GM18505 (cell line): ENCODE measurements at regions not wholly inside any gene's neighbourhood (a gene's known extent, or its start where the extent isn't known, plus 50 kb on each side); places are given as distances from the start of the nearest gene placed in this dataset.

ENCODE experiments used
- ATAC-seq: cut with Tn5 transposase; IDR thresholded peaks from one replicate; pipeline ENCODE4 v1.9.1; 2021; ENCODE audit not compliant: unreplicated experiment
- POLR2A ChIP-seq: IDR thresholded peaks from 4 replicates; pipeline ENCODE4 v1.6.1; 2011; ENCODE audit warnings: borderline replicate concordance; ENCODE audit not compliant: insufficient read depth, insufficient read length; ENCODE audit errors: extremely low read depth

DNA sequence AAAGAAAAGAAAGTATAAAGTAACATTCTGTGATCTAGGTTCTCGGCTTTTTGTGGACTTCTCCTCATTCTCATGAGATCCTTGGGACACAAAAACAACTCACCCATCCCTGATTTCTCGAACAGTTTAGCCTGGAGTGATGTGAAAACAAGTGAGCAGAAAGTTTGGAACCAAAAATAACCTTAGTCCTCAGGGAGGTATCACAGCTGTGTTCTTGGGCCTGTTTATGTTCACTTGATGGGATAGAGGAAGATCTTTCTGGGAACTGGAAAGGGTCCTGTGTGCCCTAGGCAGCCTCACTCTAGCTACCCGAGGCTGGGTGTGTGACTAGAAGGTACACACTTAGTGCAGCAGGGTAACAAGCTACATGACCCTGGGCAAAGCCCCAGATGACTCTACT is 308.8 kb upstream of the PDZRN3 start:
- no peak for TF ChIP-seq POLR2A
- ATAC-seq = no peak

DNA sequence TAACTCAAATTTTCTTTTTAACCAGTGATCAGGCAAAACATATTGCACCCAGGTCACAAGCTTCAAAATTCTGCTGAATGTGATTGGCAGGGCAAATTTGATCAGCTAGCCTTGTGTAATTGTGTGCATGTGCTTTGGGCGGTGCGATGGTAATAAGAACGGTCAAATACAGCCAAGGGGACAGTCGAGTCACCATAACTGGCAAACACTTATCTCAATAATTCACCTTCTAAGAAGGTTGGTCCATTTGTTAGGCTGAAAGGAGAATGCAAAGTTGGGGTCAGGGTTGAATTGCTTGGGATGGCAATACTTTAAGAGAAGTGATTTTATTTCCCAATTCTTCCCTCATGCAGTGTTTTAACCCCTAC is 302.4 kb upstream of the PDZRN3 start:
- no peak for TF ChIP-seq POLR2A
- ATAC-seq = no peak

DNA sequence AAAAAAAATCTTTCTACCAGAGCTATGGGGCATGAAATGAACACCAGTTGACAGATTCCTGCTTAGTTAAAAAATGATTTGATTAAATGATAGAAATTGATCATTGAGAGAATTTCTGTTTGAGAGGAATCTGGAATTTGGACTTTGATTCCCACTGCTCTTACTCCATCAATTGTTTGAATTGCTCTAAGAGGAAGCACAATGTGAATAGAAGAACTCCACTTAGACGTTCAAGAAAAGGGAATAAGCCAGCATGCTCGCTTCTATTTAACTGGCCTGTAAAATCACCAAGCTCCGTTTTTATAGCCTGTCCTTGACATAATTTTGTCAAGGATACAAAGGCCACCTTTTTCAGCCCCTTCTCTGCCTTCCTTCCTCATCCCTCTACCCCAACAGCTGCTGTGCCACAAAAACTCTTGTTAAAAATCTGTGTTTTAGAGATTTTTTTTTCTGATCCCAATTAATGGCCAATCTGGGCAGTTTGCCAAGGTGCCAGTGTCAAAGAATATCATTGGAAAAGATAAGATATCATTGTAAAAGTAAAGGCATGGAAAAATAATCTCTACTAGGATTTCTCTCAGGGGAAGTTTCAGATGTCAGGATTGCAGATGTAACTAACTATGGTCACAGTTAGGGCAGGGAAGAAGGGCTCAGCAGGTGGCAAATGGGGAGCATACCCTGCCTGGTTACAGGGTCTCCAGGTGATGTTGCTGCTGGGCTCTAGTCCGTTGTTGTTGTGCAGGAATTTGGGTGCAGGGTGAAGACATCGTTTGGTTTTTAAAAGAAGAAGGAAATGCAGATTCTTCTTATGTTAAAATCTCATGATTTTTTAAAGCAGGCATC is 301.8 kb upstream of the PDZRN3 start:
- TF ChIP-seq POLR2A = no peak
- no peak for ATAC-seq

DNA sequence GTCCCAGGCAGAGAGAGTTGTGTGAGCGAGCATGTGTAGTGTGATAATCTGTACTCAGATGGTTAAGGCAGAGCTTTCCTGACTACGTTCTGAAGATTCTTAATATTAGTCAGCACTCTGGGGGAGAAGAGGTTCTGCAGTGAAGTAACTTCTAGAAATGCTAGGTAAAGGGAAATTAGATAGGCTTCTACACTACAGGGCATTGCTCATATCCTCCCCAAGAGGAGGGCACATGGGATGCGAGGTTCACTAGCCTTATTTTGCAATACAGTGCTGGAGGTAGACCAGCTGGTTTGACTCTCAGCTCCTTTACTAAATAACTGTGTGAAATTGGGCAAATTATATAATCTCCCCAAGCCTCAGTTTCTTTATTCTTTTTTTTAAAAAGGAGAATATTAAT is 300.3 kb upstream of the PDZRN3 start:
- no peak for ATAC-seq

DNA sequence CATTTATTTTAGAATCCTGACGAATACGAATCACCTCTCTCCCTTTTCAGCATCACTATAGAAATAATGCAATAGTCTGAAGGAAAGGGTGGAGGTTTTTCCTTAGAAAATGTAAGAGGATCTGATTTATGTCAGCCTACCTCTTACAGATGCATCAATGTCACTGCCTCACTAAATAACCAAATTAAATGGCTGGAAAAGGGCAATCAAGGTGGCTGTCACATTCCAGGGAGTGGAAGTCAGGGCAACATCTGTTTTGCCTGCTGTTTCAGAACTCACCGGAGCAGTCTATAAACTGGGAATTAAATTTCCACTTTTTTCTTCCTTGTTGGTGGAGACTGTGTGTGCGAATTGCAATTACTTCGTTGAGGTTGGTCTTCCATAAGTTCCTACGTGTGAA is 299.3 kb upstream of the PDZRN3 start:
- no peak for ATAC-seq
- TF ChIP-seq POLR2A = no peak

More for the DNA sequence above, 300.3 kb upstream of the PDZRN3 start:
- no peak for TF ChIP-seq POLR2A

DNA sequence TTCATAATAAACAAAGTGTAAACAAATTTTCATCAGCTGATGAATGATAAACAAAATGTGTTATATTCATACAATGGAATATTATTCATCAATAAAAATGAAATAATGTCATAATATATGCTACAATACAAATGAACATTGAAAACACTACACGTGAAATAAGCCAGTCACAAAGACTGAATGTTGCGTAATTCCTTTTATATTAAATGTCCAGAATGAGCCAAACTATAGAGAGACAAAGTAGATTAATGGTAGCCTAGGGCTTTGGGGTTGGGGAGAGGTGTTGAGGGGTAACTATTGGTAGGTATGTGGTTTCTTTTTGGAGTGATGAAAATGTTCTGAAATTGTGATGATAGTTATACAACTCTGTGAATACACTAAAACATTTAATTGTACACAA is 292.9 kb upstream of the PDZRN3 start:
- ATAC-seq = no peak
- no peak for TF ChIP-seq POLR2A

DNA sequence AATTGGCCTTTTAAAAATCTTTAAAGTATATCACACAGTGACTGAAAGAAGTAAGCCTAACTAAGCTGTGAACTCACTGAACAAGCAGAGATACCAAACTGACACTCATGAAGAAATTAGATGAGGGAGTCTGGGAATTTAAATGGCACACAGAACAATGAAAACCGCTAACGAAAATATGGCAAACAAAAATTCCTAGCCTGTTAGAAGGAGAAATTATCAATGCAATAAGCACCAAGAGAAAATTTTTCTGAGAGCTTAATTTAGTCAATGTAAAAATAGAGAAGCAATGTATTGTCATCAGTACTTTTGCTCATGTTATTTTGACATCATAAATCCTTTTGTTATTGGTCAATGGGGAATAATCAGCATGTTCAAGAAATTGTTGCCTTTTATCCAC is 291.1 kb upstream of the PDZRN3 start:
- TF ChIP-seq POLR2A = no peak
- no peak for ATAC-seq

DNA sequence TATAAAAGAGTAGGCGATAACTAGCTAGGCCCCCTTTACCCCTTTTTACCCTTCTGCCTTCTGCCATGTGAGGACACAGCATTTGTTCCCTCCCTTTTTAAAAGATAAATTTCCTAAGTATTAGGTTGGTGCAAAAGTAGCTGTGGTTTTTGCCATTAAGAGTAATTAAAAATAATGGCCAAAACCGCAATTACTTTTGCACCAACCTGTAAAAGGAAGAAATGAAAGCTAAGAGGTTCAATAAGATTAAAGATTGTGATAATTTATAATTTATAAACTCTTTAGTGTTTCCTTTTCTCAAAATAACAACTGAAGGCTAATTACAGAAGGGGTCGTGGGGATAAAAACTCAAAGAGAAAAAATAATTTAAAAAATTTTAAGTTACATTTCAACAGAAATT is 283.5 kb upstream of the PDZRN3 start:
- no peak for ATAC-seq
- TF ChIP-seq POLR2A = no peak

DNA sequence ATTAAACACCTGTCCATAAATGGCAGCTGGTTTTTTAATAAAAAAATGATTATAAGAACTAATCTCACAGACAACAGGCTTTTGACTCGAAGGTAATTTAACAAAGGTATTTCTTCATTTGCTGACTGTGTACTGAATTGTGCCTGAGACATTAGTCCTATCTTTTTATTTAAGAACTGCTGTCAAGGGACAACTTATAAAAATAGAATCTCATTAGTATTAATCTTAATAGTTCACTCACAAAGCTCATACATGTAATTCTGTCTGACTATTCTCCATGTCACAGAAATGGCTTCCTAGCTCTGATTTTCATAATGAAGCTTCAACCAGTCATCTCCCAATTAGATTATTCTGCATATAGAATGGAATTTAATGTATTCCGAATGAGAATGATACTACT is 276.9 kb upstream of the PDZRN3 start:
- no peak for ATAC-seq
- TF ChIP-seq POLR2A = no peak

DNA sequence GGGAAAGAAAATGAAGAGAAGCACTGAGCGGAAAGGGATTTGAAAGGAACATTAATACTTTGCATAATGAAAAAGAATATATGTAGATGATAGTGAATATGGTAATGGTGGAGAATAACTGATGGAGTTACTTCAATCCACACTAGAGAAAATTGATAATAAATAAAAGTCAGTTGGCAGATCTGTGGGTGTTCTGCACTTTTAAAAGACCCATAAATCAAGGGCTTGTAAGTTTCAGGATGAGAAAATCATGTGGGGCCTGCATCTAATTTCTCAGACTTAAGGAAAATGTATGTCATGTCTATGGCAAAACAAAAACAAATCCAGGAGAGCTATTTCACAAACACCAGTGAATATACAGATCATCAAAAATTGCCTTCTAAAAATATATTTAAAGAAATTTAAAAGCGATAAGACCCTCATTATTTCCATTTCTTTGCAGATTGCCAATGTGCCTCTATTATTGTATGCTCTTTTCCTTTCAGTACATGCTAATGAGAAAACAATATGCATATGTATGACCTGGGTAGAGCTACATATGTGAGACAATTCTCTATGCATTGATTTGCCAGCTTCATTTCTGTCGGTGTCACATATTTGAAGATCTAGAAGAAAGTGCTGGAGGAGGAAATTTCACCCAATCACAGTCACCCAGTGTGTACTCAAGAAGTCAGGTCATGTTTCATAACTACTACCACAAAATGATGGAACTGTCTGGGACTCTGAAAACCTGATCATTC is 269.9 kb upstream of the PDZRN3 start:
- no peak for TF ChIP-seq POLR2A
- no peak for ATAC-seq

DNA sequence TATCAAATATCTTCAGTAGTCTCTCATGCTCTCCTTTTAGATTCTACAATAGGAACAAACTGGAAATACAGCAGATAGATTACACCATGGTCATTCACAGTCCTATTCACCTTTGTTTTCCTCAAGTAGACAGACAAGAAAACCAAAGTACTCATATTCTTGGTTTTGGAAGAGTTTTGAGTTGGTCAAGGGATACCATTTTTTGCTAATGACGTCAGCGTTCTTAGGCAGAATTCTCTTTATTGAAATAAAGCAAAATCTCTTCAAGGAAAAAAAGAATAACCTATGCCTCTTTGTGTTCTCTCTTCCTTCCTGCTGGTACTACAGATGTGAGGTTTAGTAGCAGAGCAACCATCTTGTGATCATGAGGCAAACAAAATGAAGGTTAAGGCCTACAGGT is 268.3 kb upstream of the PDZRN3 start:
- no peak for ATAC-seq
- no peak for TF ChIP-seq POLR2A

DNA sequence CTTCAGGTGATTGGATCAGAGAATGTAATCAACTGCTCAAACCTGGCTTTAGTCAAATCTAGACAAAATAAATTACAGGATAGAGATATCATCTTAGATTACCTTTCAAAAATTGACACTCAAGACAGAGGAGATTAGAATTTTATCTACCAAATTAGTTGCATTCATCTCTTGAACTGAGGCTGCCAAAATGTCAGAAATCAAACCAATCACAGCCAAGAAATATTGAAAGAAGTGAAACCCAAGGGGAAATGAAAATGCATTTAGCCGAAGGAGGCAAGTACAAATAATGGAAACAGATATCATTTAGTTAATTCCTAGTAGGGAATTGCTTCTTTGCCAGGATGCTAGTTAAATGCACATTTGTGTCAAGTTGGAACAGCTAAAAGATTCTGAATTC is 261.1 kb upstream of the PDZRN3 start:
- no peak for TF ChIP-seq POLR2A
- no peak for ATAC-seq

DNA sequence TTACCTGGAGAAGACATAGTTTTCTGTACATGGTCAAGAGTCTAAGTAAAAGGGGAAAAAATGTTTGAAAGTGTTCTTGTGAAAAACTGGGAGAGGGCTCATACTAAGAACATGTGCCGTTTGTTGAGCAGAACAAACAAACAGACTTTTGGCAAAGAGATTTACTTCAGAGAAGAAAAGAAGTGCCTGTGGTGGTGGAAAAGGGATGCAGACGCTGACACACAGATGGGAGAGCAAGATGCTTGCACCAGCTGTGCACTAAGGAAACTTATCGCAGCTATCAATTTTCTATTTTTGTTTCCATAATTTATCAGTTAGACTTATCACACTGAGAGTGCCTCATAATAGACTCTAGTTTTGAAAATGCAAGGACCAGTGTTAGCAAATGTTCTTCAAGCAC is 259.6 kb upstream of the PDZRN3 start:
- no peak for ATAC-seq
- no peak for TF ChIP-seq POLR2A

DNA sequence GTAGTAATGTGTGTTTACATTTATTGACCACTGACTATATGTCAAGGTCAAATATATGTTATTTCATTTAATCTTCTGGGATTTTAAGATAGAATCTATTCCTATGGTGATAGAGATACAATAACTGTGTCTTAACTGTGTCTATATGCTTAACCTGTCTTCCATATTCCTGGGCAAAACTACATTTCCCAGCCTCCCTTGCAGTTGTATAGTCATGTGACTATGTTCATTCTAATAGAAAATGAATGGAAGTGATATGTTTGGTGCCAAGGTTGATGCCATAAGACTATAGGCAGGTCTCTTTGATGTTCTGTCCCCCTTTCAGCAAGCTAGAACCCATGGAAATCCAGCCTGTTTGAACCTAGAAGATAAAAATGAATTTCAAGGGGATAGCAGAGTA is 258.8 kb upstream of the PDZRN3 start:
- no peak for TF ChIP-seq POLR2A
- ATAC-seq = no peak
